CD14-positive monocyte (primary cell): ENCODE measurements at regions not wholly inside any gene's neighbourhood (a gene's known extent, or its start where the extent isn't known, plus 50 kb on each side); places are given as distances from the start of the nearest gene placed in this dataset.

Experiments used
- DNase-seq, 3 donors: peaks; one replicate each; pipeline ENCODE4 v3.0.0-alpha.2; 2011 to 2022
- H2AFZ ChIP-seq: 2 replicates; pipeline ENCODE4 v1.6.0; 2012; ENCODE audit warnings: mild to moderate bottlenecking, low read depth, low read length, inconsistent platforms; ENCODE audit not compliant: insufficient read depth, poor library complexity, severe bottlenecking
- H3K27ac ChIP-seq, 2 donors: 1 replicate in 1 of 2; 2 replicates in 1 of 2; pipeline ENCODE4 v1.5.1; 2012 to 2013; ENCODE audit warnings: low read length in 2 of 2, control low read depth in 1 of 2, inconsistent platforms in 1 of 2, low read depth in 1 of 2, mild to moderate bottlenecking in 1 of 2
- H3K27me3 ChIP-seq, 2 donors: one replicate each; pipeline versions ENCODE4 v1.6.0 to v1.6.1; 2011 to 2013; ENCODE audit warnings: low read length in 2 of 2; ENCODE audit not compliant: control insufficient read depth in 2 of 2, insufficient read depth in 2 of 2
- H3K36me3 ChIP-seq, 2 donors: replicated peaks in 1 of 2; 1 replicate in 1 of 2; 2 replicates in 1 of 2; pipeline versions ENCODE4 v1.5.1 to v1.6.1; 2012 to 2013; ENCODE audit warnings: low read length in 2 of 2, control low read depth in 1 of 2, inconsistent platforms in 1 of 2, mild to moderate bottlenecking in 1 of 2; ENCODE audit not compliant: insufficient read depth in 2 of 2, control insufficient read depth in 1 of 2
- H3K4me1 ChIP-seq, 2 donors: 1 replicate in 1 of 2; 2 replicates in 1 of 2; pipeline versions ENCODE4 v1.5.1 to v1.6.1; 2012 to 2013; ENCODE audit warnings: low read length in 2 of 2, control low read depth in 1 of 2, inconsistent platforms in 1 of 2, mild to moderate bottlenecking in 1 of 2, moderate library complexity in 1 of 2; ENCODE audit not compliant: insufficient read depth in 2 of 2, control insufficient read depth in 1 of 2
- H3K4me2 ChIP-seq: replicated peaks from 2 replicates; pipeline ENCODE3; 2012; ENCODE audit warnings: low read length, moderate library complexity, mild to moderate bottlenecking; ENCODE audit not compliant: poor library complexity, severe bottlenecking; ENCODE audit errors: extremely low read depth
- H3K4me3 ChIP-seq, 3 experiments: fragments of 200-600 bp in 1 of 3; sonication (generic) in 1 of 3; replicated peaks in 1 of 3; 1 replicate in 2 of 3; 2 replicates in 1 of 3; pipeline ENCODE4 v1.5.1; 2011 to 2013; ENCODE audit warnings: low read length in 3 of 3, mild to moderate bottlenecking in 3 of 3, control low read depth in 2 of 3, low read depth in 2 of 3, inconsistent platforms in 1 of 3, moderate library complexity in 1 of 3
- H3K79me2 ChIP-seq: 2 replicates; pipeline ENCODE4 v1.6.0; 2012; ENCODE audit warnings: mild to moderate bottlenecking, control low read depth, inconsistent platforms, low read length, moderate library complexity; ENCODE audit not compliant: insufficient read depth
- H3K9ac ChIP-seq: 2 replicates; pipeline ENCODE4 v1.6.0; 2017; ENCODE audit warnings: low read length, mild to moderate bottlenecking; ENCODE audit not compliant: insufficient read depth, poor library complexity, severe bottlenecking
- H3K9me3 ChIP-seq, 2 donors: replicated peaks in 1 of 2; 1 replicate in 1 of 2; 2 replicates in 1 of 2; pipeline versions ENCODE4 v1.5.1 to v1.6.1; 2012 to 2013; ENCODE audit warnings: low read length in 2 of 2, control low read depth in 1 of 2; ENCODE audit not compliant: control insufficient read depth in 1 of 2, insufficient read depth in 1 of 2
- H4K20me1 ChIP-seq: 2 replicates; pipeline ENCODE4 v1.6.0; 2012; ENCODE audit warnings: mild to moderate bottlenecking, low read length, control low read depth, moderate library complexity; ENCODE audit not compliant: insufficient read depth
- H3K27ac Mint-ChIP-seq, 7 donors: one replicate each; pipeline ENCODE4 v1.8.0; 2020; ENCODE audit warnings: mild to moderate bottlenecking in 7 of 7, mixed read lengths in 7 of 7, moderate library complexity in 6 of 7, inconsistent platforms in 2 of 7
- H3K27me3 Mint-ChIP-seq, 3 donors: one replicate each; pipeline ENCODE4 v1.8.0; 2021 to 2022; ENCODE audit warnings: low read depth in 3 of 3, mild to moderate bottlenecking in 3 of 3, mixed read lengths in 3 of 3, moderate library complexity in 3 of 3, inconsistent platforms in 1 of 3
- H3K36me3 Mint-ChIP-seq, 2 donors: one replicate each; pipeline ENCODE4 v1.8.0; 2020; ENCODE audit warnings: mixed read lengths in 2 of 2, inconsistent platforms in 1 of 2, mild to moderate bottlenecking in 1 of 2
- H3K4me1 Mint-ChIP-seq: one replicate; pipeline ENCODE4 v1.8.0; 2020; ENCODE audit warnings: mild to moderate bottlenecking, mixed read lengths
- H3K4me3 Mint-ChIP-seq, 2 donors: one replicate each; pipeline ENCODE4 v1.8.0; 2020; ENCODE audit warnings: mild to moderate bottlenecking in 2 of 2, mixed read lengths in 2 of 2, moderate library complexity in 1 of 2
- H3K9me3 Mint-ChIP-seq, 7 donors: one replicate each; pipeline ENCODE4 v1.8.0; 2020 to 2022; ENCODE audit warnings: mixed read lengths in 7 of 7, mild to moderate bottlenecking in 6 of 7, moderate library complexity in 6 of 7, inconsistent platforms in 2 of 7
- CTCF ChIP-seq: fragments of 200-600 bp; IDR thresholded peaks from one replicate; pipeline ENCODE4 v1.8.0; 2022; ENCODE audit warnings: antibody characterized with exemption, mild to moderate bottlenecking
- WGBS: methylation state at CpG from one replicate; pipeline ENCODE4 v1.1.5; 2013; ENCODE audit warnings: missing lambda C conversion rate; ENCODE audit not compliant: insufficient coverage; 5-methylcytosine and 5-hydroxymethylcytosine counted together
- intact Hi-C, 2 donors: fragments of 100-400 bp; cut with micrococcal nuclease; formaldehyde crosslinking; loops; one replicate each; pipeline versions ENCODE4 v1.15.0 to v1.15.1; 2023

GRCh38 chr12:77560714-77561113 is 270.0 kb upstream of the NAV3 start:
- Histone ChIP-seq H3K9me3 (peaks cover 14 to 22% of the 10 kb centered on the region in 2 donors), H3K9ac (no peak overlapping the region), H4K20me1 (no peaks in the 10 kb centered on the region), H2AFZ (no peak overlapping the region), H3K36me3 (no peaks in the 10 kb centered on the region), H3K79me2 (no peaks in the 10 kb centered on the region), H3K27me3 (no peaks in the 10 kb centered on the region), H3K4me1 (no peaks in the 10 kb centered on the region), H3K27ac (no peak overlapping the region), H3K4me3 (no peak overlapping the region), H3K4me2 (no peak overlapping the region)
- WGBS: 84% methylated on average over 3 of the region's 6 CpGs
- Mint-ChIP-seq H3K9me3 (peaks cover 5 to 15% (median 12%) of the 10 kb centered on the region in 7 donors), H3K27me3 (no peaks in the 10 kb centered on the region), H3K36me3 (no peaks in the 10 kb centered on the region), H3K27ac (no peak overlapping the region), H3K4me3 (no peak overlapping the region), H3K4me1 (no peaks in the 10 kb centered on the region)
- no peak for TF ChIP-seq CTCF
- intact Hi-C loops: no loop called here
- no peak for DNase-seq

- intact Hi-C loops: no loop called here
Measured at GRCh38 chr12:77559400-77560074, 271.2 kb upstream of the NAV3 start.

More at GRCh38 chr12:77559400-77560074, 271.2 kb upstream of the NAV3 start:
- no peak for TF ChIP-seq CTCF
- Histone ChIP-seq H3K9ac (no peak overlapping the region), H2AFZ (no peak overlapping the region), H3K4me3 (no peak overlapping the region), H3K4me1 (no peaks in the 10 kb centered on the region), H3K27me3 (no peaks in the 10 kb centered on the region), H3K79me2 (no peaks in the 10 kb centered on the region), H3K4me2 (no peak overlapping the region), H3K36me3 (no peaks in the 10 kb centered on the region), H4K20me1 (no peaks in the 10 kb centered on the region), H3K9me3 (peaks cover 14 to 22% of the 10 kb centered on the region in 2 donors), H3K27ac (no peak overlapping the region)
- H3K27me3 Mint-ChIP-seq: no peaks in the 10 kb centered on the region
- no peak for DNase-seq
- no peaks in the 10 kb centered on the region for H3K4me1 Mint-ChIP-seq
- H3K9me3 Mint-ChIP-seq: peaks cover 5 to 15% (median 10%) of the 10 kb centered on the region in 7 donors
- no peaks in the 10 kb centered on the region for H3K36me3 Mint-ChIP-seq
- no peak overlapping the region for H3K27ac Mint-ChIP-seq
- H3K4me3 Mint-ChIP-seq: no peak overlapping the region
- 80% methylated on average over 6 of the region's 12 CpGs for WGBS
